ENCODE measurements at regions not wholly inside any gene's neighbourhood (a gene's known extent, or its start where the extent isn't known, plus 50 kb on each side); places are given as distances from the start of the nearest gene placed in this dataset.

- no peaks in the 10 kb centered on the region for H3K9me3 ChIP-seq (ENCODE audit: insufficient read depth in 2 of 2, low read depth in 1 of 2, low read length in 1 of 2)
- no peaks in the 10 kb centered on the region for H4K20me1 ChIP-seq (replicated peaks in 1 of 2; ENCODE audit: control insufficient read depth in 1 of 2, insufficient read depth in 2 of 2, low read length in 2 of 2)
- H3K27ac ChIP-seq (ENCODE audit: low read depth, low read length) = no peak overlapping the region
- H3K23me2 ChIP-seq (ENCODE audit: low read depth, low read length) = no peaks in the 10 kb centered on the region; the same call in 1 of the 2 replicates
- H4K5ac ChIP-seq (ENCODE audit: insufficient read length, low read depth, low read length) = no peak overlapping the region
- H3K36me3 ChIP-seq (ENCODE audit: control insufficient read depth in 2 of 4, insufficient read depth in 4 of 4, low read length in 3 of 4) = no peaks in the 10 kb centered on the region
- no peak overlapping the region for H2AK5ac ChIP-seq (ENCODE audit: low read depth, low read length)
- no peak overlapping the region for H3K4me3 ChIP-seq (ENCODE audit: extremely low read depth in 1 of 4, insufficient read depth in 2 of 4, low read depth in 3 of 4, low read length in 4 of 4)
- H2BK12ac ChIP-seq (ENCODE audit: low read depth, low read length) = no peak overlapping the region
- DNase-seq (ENCODE audit: low read depth in 1 of 2, low spot score in 2 of 2) = no peak
- no peak overlapping the region for H2BK15ac ChIP-seq (ENCODE audit: low read length)
- CTCF ChIA-PET (ENCODE audit: partially characterized antibody) = no interaction called here
- 0 out of 2 replicates have a peak overlapping the region, but pooled peaks have one; percentile 19 for H2BK5ac ChIP-seq (ENCODE audit: low read depth, low read length)
- no peak overlapping the region for H2BK120ac ChIP-seq (replicated peaks; ENCODE audit: low read depth, low read length)
- H3K4me1 ChIP-seq (replicated peaks in 1 of 4; ENCODE audit: control insufficient read depth in 3 of 4, insufficient read depth in 4 of 4, low read length in 3 of 4) = peaks cover 0 to 7% (median 4%) of the 10 kb centered on the region in 4 experiments; a peak in 5 of 7 replicates
- no peaks in the 10 kb centered on the region for H3K79me2 ChIP-seq (ENCODE audit: control insufficient read depth in 1 of 2, insufficient read depth in 2 of 2, low read length in 2 of 2)
- POLR2A ChIA-PET (ENCODE audit: partially characterized antibody) = no interaction called here
- FAIRE-seq = no peak
- WGBS, 2 experiments (ENCODE audit: extremely low coverage in 1 of 2, insufficient coverage in 1 of 2, insufficient read length in 1 of 2, insufficient replicate concordance in 2 of 2, low coverage in 1 of 2, low lambda C conversion rate in 2 of 2, missing lambda C conversion rate in 1 of 2) = 92% methylated on average over 6 of the region's 6 CpGs; no CpG with 5 or more reads in 1 of the 2 experiments
- no peak overlapping the region for H2AFZ ChIP-seq (ENCODE audit: low read length)
- H3K18ac ChIP-seq (ENCODE audit: extremely low read depth, low read length) = no peak overlapping the region
- no peaks in the 10 kb centered on the region for H3K79me1 ChIP-seq (ENCODE audit: low read depth, low read length)
- no peak overlapping the region for H4K91ac ChIP-seq (replicated peaks; ENCODE audit: insufficient read length, low read length)
- no peak overlapping the region for H3K4ac ChIP-seq (replicated peaks; ENCODE audit: insufficient read length, low read depth, low read length)
- no peak overlapping the region for H3K23ac ChIP-seq (ENCODE audit: insufficient read length)
- no peak overlapping the region for H3K4me2 ChIP-seq (ENCODE audit: insufficient read depth in 1 of 2, low read depth in 2 of 2, low read length in 2 of 2)
- no peak overlapping the region for H2BK20ac ChIP-seq (ENCODE audit: low read length)
- no peak overlapping the region for H3K9ac ChIP-seq (replicated peaks in 1 of 4; ENCODE audit: extremely low read depth in 1 of 4, low read depth in 3 of 4, low read length in 3 of 4)
- peaks cover 0 to 2% (median 0%) of the 10 kb centered on the region in 4 experiments; a peak in 1 of 7 replicates for H3K27me3 ChIP-seq (replicated peaks in 1 of 4; ENCODE audit: control insufficient read depth in 3 of 4, extremely low read depth in 1 of 4, insufficient read depth in 3 of 4, low read length in 3 of 4)
- H3K56ac ChIP-seq (replicated peaks; ENCODE audit: insufficient read length, low read depth, low read length) = no peak overlapping the region
- peak overlapping the region; percentile 74; the same call in 1 of the 2 replicates for H4K8ac ChIP-seq (ENCODE audit: extremely low read depth, insufficient read depth, low read length)
- no peak overlapping the region for H3K14ac ChIP-seq (ENCODE audit: insufficient read length)
- no peak for TF ChIP-seq YY1 (IDR thresholded peaks at IDR 0.05; ENCODE audit: low read depth, low read length)
- TF ChIP-seq RFX5 (IDR thresholded peaks at IDR 0.05; ENCODE audit: borderline replicate concordance, low read depth, low read length) = no peak
- TF ChIP-seq MAX (IDR thresholded peaks at IDR 0.05) = no peak
- no peak for TF ChIP-seq EGR1 (IDR thresholded peaks at IDR 0.05; ENCODE audit: borderline replicate concordance, low read depth, low read length)
- no peak for TF ChIP-seq EZH2 (IDR thresholded peaks at IDR 0.05; ENCODE audit: low read depth, low read length, severe bottlenecking)
- TF ChIP-seq CBX5 (IDR thresholded peaks at IDR 0.05; ENCODE audit: low read depth, low read length) = no peak
- TF ChIP-seq CHD1 (IDR thresholded peaks at IDR 0.05; ENCODE audit: low read depth, low read length) = no peak
- TF ChIP-seq SP2 (IDR thresholded peaks at IDR 0.05; ENCODE audit: low read length) = no peak
- TF ChIP-seq TAF7 (optimal IDR thresholded peaks at IDR 0.05; ENCODE audit: borderline replicate concordance, low read depth, low read length) = no peak
- no peak for TF ChIP-seq TEAD4 (IDR thresholded peaks at IDR 0.05; ENCODE audit: low read depth, low read length)
- no peak for TF ChIP-seq SRF (IDR thresholded peaks at IDR 0.05; ENCODE audit: low read depth, low read length)
Observed at GRCh38 chr18:6607343-6607742, 122.2 kb upstream of the ARHGAP28 start.
